HG03280 (cell line): ENCODE measurements at regions not wholly inside any gene's neighbourhood (a gene's known extent, or its start where the extent isn't known, plus 50 kb on each side); places are given as distances from the start of the nearest gene placed in this dataset.
"Not testable (repeated sequence)": the region's sequence is repeated elsewhere in the genome, so short reads cannot be mapped to it uniquely, and the experiment has no call there.

Source experiments
- ATAC-seq: cut with Tn5 transposase; IDR thresholded peaks from one replicate; pipeline ENCODE4 v1.9.1; 2021; ENCODE audit warnings: mild to moderate bottlenecking, moderate library complexity; ENCODE audit not compliant: unreplicated experiment

- no peak for ATAC-seq
Measured at GRCh38 chr7:81195033-81195432, 276.2 kb upstream of the SEMA3C start.

GRCh38 chr7:81190997-81191768, 272.3 kb upstream of the SEMA3C start:
- ATAC-seq = no peak

- ATAC-seq = no peak
Measured at GRCh38 chr7:81187753-81188152, 268.9 kb upstream of the SEMA3C start.

GRCh38 chr7:81186691-81187090, 267.8 kb upstream of the SEMA3C start:
- no peak for ATAC-seq

- ATAC-seq = no peak
Measured at GRCh38 chr7:81185072-81185471, 266.2 kb upstream of the SEMA3C start.

GRCh38 chr7:81183326-81183725, 264.5 kb upstream of the SEMA3C start:
- ATAC-seq = no peak

- not testable (repeated sequence) for ATAC-seq
Measured at GRCh38 chr7:81182056-81182455, 263.2 kb upstream of the SEMA3C start.

- ATAC-seq = no peak
Measured at GRCh38 chr7:81181066-81181465, 262.2 kb upstream of the SEMA3C start.

GRCh38 chr7:81180573-81180972, 261.7 kb upstream of the SEMA3C start:
- no peak for ATAC-seq

GRCh38 chr7:81175275-81175940, 256.6 kb upstream of the SEMA3C start:
- no peak for ATAC-seq

GRCh38 chr7:81173766-81174281, 255.0 kb upstream of the SEMA3C start:
- no peak for ATAC-seq

GRCh38 chr7:81170291-81170690, 251.4 kb upstream of the SEMA3C start:
- no peak for ATAC-seq

GRCh38 chr7:81167934-81168333, 249.1 kb upstream of the SEMA3C start:
- ATAC-seq = no peak

- ATAC-seq = no peak
Measured at GRCh38 chr7:81165070-81165469, 246.2 kb upstream of the SEMA3C start.

GRCh38 chr7:81162771-81163525, 244.1 kb upstream of the SEMA3C start:
- no peak for ATAC-seq

GRCh38 chr7:81162234-81162633, 243.4 kb upstream of the SEMA3C start:
- no peak for ATAC-seq

- no peak for ATAC-seq
Measured at GRCh38 chr7:81161451-81162075, 242.7 kb upstream of the SEMA3C start.

- ATAC-seq = no peak
Measured at GRCh38 chr7:81159402-81159801, 240.6 kb upstream of the SEMA3C start.

- ATAC-seq = no peak
Measured at GRCh38 chr7:81158189-81158588, 239.3 kb upstream of the SEMA3C start.

- no peak for ATAC-seq
Measured at GRCh38 chr7:81155654-81156373, 237.0 kb upstream of the SEMA3C start.
